Astrocyte of the spinal cord (primary cell): ENCODE measurements at regions not wholly inside any gene's neighbourhood (a gene's known extent, or its start where the extent isn't known, plus 50 kb on each side); places are given as distances from the start of the nearest gene placed in this dataset.
"Not testable (repeated sequence)": the region's sequence is repeated elsewhere in the genome, so short reads cannot be mapped to it uniquely, and the experiment has no call there.

Source experiments
- DNase-seq: peaks from one replicate; pipeline ENCODE4 v3.0.0; 2011; ENCODE audit warnings: low read depth, low spot score
- H3K4me3 ChIP-seq: 2 replicates; pipeline ENCODE4 v1.5.1; 2011; ENCODE audit warnings: low read depth, mild to moderate bottlenecking, low read length, moderate library complexity
- CTCF ChIP-seq: IDR thresholded peaks from 2 replicates; pipeline ENCODE4 v1.5.1; 2012; ENCODE audit warnings: low read depth, mild to moderate bottlenecking, low read length, inconsistent platforms
- in situ Hi-C: cut with HindIII; loops from 2 replicates; pipeline ENCODE4 v1.10.0; 2017; ENCODE audit warnings: low sequenced_read_pairs

DNA sequence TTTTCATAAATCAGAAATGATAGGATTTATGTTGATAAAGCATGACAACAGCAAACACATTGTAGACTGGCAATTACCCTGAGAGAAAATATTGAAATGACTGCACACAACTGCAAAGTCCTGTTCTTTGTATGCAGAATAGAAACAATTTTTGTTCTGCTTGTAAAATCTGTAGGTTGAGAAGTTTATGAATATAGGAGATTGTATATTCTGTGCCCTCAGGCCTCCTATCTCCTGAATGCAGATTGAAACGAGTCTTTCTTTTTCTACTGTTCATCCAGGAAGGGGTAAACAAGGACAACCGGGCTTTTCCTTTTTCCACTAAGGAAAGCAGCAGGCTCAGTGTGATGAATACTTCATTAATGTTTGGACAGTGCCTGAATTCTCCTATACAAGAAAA lies 95.0 kb upstream of the HAPLN1 start:
- TF ChIP-seq CTCF: no peak
- H3K4me3 ChIP-seq: no peak overlapping the region
- no peak for DNase-seq
- in situ Hi-C loops: no loop called here

DNA sequence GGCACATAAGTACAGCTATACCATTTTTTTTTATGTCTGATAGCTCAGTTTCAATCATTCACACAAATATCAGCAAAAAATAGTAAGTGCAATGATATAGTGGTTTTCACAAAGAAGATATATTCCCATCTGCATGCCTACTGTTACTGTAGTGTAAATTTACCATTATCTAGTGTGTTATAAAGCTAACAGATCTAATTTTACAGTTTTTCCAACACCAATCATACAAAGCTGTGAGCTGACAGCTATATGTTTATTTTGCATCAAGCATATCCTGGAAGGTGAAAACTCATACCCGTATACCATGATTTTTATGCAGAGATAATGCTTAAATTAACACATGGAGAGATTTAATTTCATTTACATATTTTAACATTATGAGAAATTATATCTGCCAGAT lies 89.9 kb upstream of the HAPLN1 start:
- in situ Hi-C loops: no loop called here
- no peak for TF ChIP-seq CTCF
- DNase-seq: no peak
- H3K4me3 ChIP-seq: no peak overlapping the region

DNA sequence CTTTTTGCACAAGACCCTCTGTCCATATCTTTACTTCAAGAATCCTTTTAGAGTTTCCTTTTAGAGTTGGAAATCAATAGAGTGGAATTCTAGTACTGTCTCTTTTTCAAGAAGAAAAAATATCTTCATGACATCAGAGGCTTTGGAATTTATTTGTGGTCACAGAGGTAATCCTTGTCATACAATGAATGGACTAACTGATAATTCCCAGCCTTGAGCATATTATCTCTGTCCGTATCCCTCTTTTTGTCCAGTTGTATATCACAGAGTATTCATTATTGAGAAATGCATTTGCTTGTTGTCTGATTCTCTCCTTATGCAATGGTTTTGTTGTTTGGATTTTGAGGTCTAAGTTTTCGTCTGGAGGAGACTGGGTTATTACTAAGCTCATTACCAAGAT lies 82.0 kb upstream of the HAPLN1 start:
- no peak overlapping the region for H3K4me3 ChIP-seq
- in situ Hi-C loops: no loop called here
- TF ChIP-seq CTCF: no peak
- peak; percentile 12 for DNase-seq

- in situ Hi-C loops: no loop called here
- H3K4me3 ChIP-seq: no peak overlapping the region
- TF ChIP-seq CTCF: no peak
- DNase-seq: no peak
Measured at GRCh38 chr5:83800201-83800600, 79.5 kb upstream of the HAPLN1 start.

GRCh38 chr5:83799020-83799419 lies 78.4 kb upstream of the HAPLN1 start:
- H3K4me3 ChIP-seq, in situ Hi-C loops, DNase-seq: not testable (repeated sequence)

GRCh38 chr5:83789371-83789770 lies 68.7 kb upstream of the HAPLN1 start:
- H3K4me3 ChIP-seq: no peak overlapping the region
- in situ Hi-C loops: no loop called here
- TF ChIP-seq CTCF: no peak
- no peak for DNase-seq

- in situ Hi-C loops: no loop called here
- no peak for TF ChIP-seq CTCF
- no peak for DNase-seq
- H3K4me3 ChIP-seq: no peak overlapping the region
Measured at GRCh38 chr5:83787631-83788030, 67.0 kb upstream of the HAPLN1 start.
